ENCODE measurements at regions not wholly inside any gene's neighbourhood (a gene's known extent, or its start where the extent isn't known, plus 50 kb on each side); places are given as distances from the start of the nearest gene placed in this dataset.

DNA sequence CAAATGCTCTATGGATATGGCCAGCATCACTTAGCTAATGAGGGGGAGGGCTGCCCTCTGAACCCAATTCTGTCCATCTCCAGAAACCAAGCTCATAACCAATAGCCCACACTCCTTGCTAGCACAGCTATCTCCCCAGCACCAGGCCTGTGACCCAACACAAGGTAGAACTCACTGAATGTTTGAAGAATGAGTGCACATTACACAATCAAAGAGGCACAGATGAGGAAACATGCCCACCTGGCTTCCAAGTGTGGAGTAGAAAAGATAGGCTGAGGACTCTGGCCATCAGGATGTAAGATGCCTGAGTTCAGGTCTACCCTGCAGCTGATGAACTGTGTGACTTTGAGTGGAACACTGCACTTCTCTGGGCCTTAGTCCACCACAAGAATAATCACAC lies 268.4 kb downstream of the BCL11B start:
- no peak overlapping the region for H3K4me3 Mint-ChIP-seq
- H3K27me3 Mint-ChIP-seq (ENCODE audit: low read depth), result no peaks in the 10 kb centered on the region
- H3K27ac Mint-ChIP-seq, result no peak overlapping the region
- H3K9me3 Mint-ChIP-seq, result no peaks in the 10 kb centered on the region
- H3K36me3 Mint-ChIP-seq (ENCODE audit: insufficient read depth in 2 of 2), result no peaks in the 10 kb centered on the region
- H3K4me1 Mint-ChIP-seq (ENCODE audit: low read depth), result peaks cover 2% of the 10 kb centered on the region
- DNase-seq (no peak), ATAC-seq (replicated peaks in 1 of 2) (no peak)

DNA sequence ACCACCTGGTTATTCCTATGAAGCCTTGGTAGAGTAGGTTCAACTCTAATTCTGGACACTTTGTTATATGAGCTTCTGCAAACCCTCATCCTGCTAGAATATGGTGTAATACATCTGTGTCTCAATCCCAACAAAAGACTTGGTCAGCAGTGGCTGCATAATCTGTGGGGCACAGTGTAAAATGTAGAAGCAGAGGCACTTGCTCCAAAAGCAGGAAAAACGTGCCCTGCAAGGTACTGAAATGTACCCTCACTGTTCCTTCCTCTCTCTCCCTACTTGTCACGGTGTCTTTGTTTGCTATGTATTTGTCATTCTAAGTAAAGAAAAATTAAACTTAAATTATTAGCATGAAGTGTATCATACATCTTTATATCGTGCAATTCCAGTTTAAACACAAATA lies 267.9 kb downstream of the BCL11B start:
- no peaks in the 10 kb centered on the region for H3K36me3 Mint-ChIP-seq (ENCODE audit: insufficient read depth in 2 of 2)
- H3K9me3 Mint-ChIP-seq, result no peaks in the 10 kb centered on the region
- ATAC-seq (replicated peaks in 1 of 2) (no peak), DNase-seq (no peak)
- no peak overlapping the region for H3K27ac Mint-ChIP-seq
- H3K4me1 Mint-ChIP-seq (ENCODE audit: low read depth), result no peaks in the 10 kb centered on the region
- no peaks in the 10 kb centered on the region for H3K27me3 Mint-ChIP-seq (ENCODE audit: low read depth)
- H3K4me3 Mint-ChIP-seq, result no peak overlapping the region

DNA sequence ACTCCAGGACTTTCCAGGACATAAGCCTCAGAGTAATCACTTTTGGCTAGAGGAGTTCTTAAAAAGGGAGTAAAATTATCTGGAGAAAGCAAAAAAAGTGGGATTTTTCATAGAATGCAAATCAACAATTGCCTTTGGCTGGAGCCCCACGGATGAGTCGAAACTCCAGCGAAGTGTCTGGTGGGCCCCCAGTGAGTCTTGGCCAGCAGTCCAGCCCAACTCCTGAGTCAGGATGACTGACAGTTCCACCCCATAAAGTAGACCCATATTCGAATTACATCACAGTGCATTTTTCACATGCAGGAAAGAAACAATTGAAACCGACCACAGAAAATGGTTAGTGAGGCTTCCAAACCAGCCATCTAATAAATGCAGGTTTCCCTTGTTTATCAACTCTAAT lies 265.7 kb downstream of the BCL11B start:
- Mint-ChIP-seq H3K4me1 (ENCODE audit: low read depth) (peaks cover 7% of the 10 kb centered on the region), H3K27ac (no peak overlapping the region), H3K27me3 (ENCODE audit: low read depth) (no peaks in the 10 kb centered on the region), H3K4me3 (no peak overlapping the region), H3K36me3 (ENCODE audit: insufficient read depth in 2 of 2) (no peaks in the 10 kb centered on the region), H3K9me3 (no peaks in the 10 kb centered on the region)
- ATAC-seq (replicated peaks in 1 of 2) (no peak), DNase-seq (no peak)

DNA sequence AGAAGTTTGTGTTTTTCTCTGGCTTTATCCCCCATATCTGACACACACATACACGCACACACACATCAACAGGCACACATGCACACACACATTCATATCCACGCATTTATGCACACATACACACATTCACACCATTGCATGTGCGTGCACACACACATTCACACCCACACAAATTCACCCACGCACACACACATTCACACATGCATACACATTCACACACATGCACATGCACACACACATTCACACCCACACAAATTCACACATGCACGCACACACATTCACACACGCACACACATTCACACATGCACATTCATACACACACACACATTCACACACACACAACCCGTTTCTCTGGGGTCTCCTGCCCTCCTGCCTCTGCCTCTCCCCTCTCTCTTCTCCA lies 264.2 kb downstream of the BCL11B start:
- Mint-ChIP-seq H3K4me3 (no peak overlapping the region), H3K36me3 (ENCODE audit: insufficient read depth in 2 of 2) (no peaks in the 10 kb centered on the region), H3K27ac (no peak overlapping the region), H3K9me3 (no peaks in the 10 kb centered on the region), H3K27me3 (ENCODE audit: low read depth) (no peaks in the 10 kb centered on the region), H3K4me1 (ENCODE audit: low read depth) (peaks cover 7% of the 10 kb centered on the region)
- ATAC-seq (replicated peaks in 1 of 2), result no peak
- no peak for DNase-seq

DNA sequence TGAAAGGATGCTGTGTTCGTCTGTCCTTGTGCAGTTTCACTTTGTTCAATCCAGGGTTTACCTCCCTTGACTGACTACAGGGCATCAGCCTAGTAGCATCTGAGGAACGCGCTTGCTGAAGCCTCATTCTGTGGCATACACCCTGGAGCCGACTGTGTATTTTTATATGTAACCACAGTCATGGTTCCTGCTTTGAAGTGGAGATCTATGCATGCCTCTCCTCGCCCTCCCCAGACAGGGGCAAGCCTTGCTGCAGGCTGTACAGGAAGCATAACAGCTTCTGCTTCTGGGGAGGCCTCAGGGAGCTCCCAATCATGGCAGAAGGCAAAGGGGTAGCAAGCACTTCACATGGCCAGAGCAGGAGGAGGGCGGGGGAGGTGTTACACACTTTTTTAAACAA lies 262.1 kb downstream of the BCL11B start:
- H3K36me3 Mint-ChIP-seq (ENCODE audit: insufficient read depth in 2 of 2), result no peaks in the 10 kb centered on the region
- ATAC-seq (replicated peaks in 1 of 2) (peak; percentile 24 to 32), DNase-seq (no peak)
- H3K27ac Mint-ChIP-seq, result no peak overlapping the region
- no peaks in the 10 kb centered on the region for H3K9me3 Mint-ChIP-seq
- no peaks in the 10 kb centered on the region for H3K27me3 Mint-ChIP-seq (ENCODE audit: low read depth)
- H3K4me1 Mint-ChIP-seq (ENCODE audit: low read depth), result peaks cover 7% of the 10 kb centered on the region
- H3K4me3 Mint-ChIP-seq, result peak overlapping the region; percentile 28 to 63

DNA sequence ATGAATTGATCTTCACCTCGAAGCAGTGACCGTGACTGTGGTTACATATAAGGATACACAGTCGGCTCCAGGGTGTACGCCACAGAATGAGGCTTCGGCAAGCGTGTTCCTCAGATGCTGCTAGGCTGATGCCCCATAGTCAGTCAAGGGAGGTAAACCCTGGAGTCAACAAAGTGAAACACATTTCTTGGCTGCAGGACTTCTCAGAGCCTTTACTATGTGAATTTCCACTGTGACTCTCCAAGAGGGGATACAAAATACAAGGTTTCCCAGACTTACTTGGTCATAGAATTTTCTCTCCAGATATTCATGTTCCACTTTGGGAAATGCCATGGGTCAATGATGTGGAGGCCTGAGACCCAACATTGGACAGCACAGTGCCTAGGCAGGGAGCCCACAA lies 260.6 kb downstream of the BCL11B start:
- no peaks in the 10 kb centered on the region for H3K9me3 Mint-ChIP-seq
- H3K4me1 Mint-ChIP-seq (ENCODE audit: low read depth), result peaks cover 7% of the 10 kb centered on the region
- no peak for DNase-seq
- no peaks in the 10 kb centered on the region for H3K36me3 Mint-ChIP-seq (ENCODE audit: insufficient read depth in 2 of 2)
- no peak overlapping the region for H3K4me3 Mint-ChIP-seq
- no peaks in the 10 kb centered on the region for H3K27me3 Mint-ChIP-seq (ENCODE audit: low read depth)
- H3K27ac Mint-ChIP-seq, result no peak overlapping the region
- no peak for ATAC-seq (replicated peaks in 1 of 2)

DNA sequence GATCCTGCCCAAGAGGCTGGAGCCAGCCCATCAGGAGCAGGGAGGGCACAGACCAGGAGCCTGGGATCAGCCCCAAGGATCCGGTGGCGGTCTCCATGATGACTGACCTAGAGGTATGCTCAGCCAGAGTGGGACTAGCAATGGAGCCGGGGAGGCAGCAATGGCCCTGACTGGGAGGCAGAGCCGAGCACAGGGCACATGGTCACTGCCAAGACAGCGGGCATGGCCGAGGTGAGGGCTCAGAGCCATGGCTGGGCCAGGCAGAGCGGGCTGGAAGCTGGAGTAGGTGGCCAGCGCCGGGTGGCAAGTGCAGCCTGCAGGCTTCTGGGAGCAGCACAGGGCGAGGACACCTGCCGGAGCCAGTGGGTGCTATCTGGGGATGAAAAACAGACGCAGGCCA lies 259.3 kb downstream of the BCL11B start:
- no peaks in the 10 kb centered on the region for H3K36me3 Mint-ChIP-seq (ENCODE audit: insufficient read depth in 2 of 2)
- ATAC-seq (replicated peaks in 1 of 2) (no peak), DNase-seq (no peak)
- no peaks in the 10 kb centered on the region for H3K9me3 Mint-ChIP-seq
- H3K4me1 Mint-ChIP-seq (ENCODE audit: low read depth), result peaks cover 7% of the 10 kb centered on the region
- H3K27ac Mint-ChIP-seq, result no peak overlapping the region
- no peak overlapping the region for H3K4me3 Mint-ChIP-seq
- no peaks in the 10 kb centered on the region for H3K27me3 Mint-ChIP-seq (ENCODE audit: low read depth)

DNA sequence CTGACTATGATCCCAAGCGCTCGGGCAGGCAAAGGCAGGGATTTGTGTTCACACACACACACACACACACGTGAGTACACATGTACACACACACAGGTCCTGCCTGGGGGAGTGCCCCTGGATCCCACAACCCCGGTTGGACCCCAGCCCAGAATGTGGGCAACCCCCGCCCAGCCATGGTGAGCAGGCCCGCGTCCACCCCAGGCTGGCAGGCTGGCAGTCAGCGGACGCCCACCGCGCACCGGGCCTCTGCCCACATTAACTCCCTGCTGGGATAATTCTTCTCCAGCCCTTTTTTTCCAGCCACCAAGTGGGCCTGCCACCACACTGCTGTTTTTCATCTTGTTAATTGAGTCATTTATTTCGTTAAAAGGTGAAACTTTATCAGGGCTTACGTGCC lies 256.2 kb downstream of the BCL11B start:
- DNase-seq (no peak), ATAC-seq (replicated peaks in 1 of 2) (no peak)
- Mint-ChIP-seq H3K36me3 (ENCODE audit: insufficient read depth in 2 of 2) (no peaks in the 10 kb centered on the region), H3K4me1 (ENCODE audit: low read depth) (peaks cover 10% of the 10 kb centered on the region), H3K9me3 (peaks cover 2 to 4% of the 10 kb centered on the region in 2 donors), H3K4me3 (no peak overlapping the region), H3K27me3 (ENCODE audit: low read depth) (no peaks in the 10 kb centered on the region), H3K27ac (no peak overlapping the region)

DNA sequence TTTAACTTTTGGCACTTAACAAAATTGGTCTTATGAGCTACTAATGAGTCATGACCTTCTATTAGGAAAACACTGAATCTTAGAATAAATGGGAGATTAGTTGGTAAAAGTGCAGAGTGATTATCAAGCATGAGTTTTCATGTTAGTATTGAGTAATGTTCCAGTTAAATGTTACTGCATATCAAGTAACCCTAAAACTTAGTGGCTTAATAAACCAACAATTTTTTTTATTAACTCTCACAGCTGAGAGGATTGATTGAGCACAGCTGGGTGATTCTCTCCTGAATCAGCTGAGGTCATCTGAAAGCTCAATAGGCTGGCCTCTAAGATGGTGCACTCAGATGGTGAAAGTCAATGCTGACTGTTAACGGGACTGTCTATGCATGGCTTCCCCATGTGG lies 248.6 kb downstream of the BCL11B start:
- Mint-ChIP-seq H3K27me3 (ENCODE audit: low read depth) (no peaks in the 10 kb centered on the region), H3K4me3 (no peak overlapping the region), H3K36me3 (ENCODE audit: insufficient read depth in 2 of 2) (peaks cover 3 to 7% of the 10 kb centered on the region in 2 donors), H3K9me3 (peaks cover 13 to 14% of the 10 kb centered on the region in 2 donors), H3K4me1 (ENCODE audit: low read depth) (peaks cover 20% of the 10 kb centered on the region), H3K27ac (no peak overlapping the region)
- DNase-seq (no peak), ATAC-seq (replicated peaks in 1 of 2) (no peak)

DNA sequence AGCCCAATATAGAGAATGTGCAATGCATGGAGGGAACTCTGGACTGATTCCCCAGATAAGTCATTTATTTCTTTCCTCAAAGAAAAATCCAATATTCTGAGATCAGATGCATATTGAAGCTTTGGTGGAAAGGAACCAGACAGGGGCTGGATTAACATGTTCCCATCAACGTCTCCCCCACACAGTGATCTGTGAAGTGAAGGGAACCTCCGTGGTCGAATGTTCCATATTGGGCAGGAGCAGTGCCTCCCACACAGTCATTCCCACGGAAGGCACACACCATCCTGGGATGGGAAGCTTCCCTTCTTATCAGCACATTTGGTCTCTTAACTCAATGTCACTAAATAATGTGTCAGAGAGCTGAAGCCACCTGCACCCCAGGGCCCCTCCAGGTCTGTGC lies 247.1 kb downstream of the BCL11B start:
- Mint-ChIP-seq H3K27ac (no peak overlapping the region), H3K36me3 (ENCODE audit: insufficient read depth in 2 of 2) (peaks cover 3 to 7% of the 10 kb centered on the region in 2 donors), H3K27me3 (ENCODE audit: low read depth) (no peaks in the 10 kb centered on the region), H3K4me1 (ENCODE audit: low read depth) (peaks cover 19% of the 10 kb centered on the region), H3K9me3 (peaks cover 12 to 13% of the 10 kb centered on the region in 2 donors), H3K4me3 (no peak overlapping the region)
- DNase-seq (no peak), ATAC-seq (replicated peaks in 1 of 2) (no peak)

DNA sequence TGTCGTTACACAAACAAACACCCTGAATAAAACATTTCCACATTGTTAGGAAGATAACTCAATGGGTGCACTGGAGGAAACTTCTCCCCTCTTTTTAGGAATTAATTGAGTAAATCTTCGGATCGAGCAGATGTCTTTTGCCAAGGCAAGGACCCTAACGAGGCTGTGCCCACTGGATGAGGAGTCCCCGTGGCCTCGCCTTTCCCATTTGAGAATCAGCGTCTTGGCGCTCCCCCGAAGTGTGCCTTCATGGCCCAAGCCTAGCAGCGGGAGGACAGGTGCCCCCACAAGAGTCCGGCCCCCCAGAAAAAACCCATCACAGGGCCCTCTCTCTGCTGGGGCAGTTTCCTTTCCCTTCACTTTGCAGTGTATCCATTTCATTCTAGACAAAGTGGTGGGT lies 246.6 kb downstream of the BCL11B start:
- ATAC-seq (replicated peaks in 1 of 2) (no peak), DNase-seq (no peak)
- H3K4me3 Mint-ChIP-seq, result no peak overlapping the region
- H3K36me3 Mint-ChIP-seq (ENCODE audit: insufficient read depth in 2 of 2), result peaks cover 3 to 7% of the 10 kb centered on the region in 2 donors
- H3K27me3 Mint-ChIP-seq (ENCODE audit: low read depth), result no peaks in the 10 kb centered on the region
- no peak overlapping the region for H3K27ac Mint-ChIP-seq
- H3K4me1 Mint-ChIP-seq (ENCODE audit: low read depth), result peaks cover 14% of the 10 kb centered on the region
- H3K9me3 Mint-ChIP-seq, result peaks cover 10 to 12% of the 10 kb centered on the region in 2 donors

DNA sequence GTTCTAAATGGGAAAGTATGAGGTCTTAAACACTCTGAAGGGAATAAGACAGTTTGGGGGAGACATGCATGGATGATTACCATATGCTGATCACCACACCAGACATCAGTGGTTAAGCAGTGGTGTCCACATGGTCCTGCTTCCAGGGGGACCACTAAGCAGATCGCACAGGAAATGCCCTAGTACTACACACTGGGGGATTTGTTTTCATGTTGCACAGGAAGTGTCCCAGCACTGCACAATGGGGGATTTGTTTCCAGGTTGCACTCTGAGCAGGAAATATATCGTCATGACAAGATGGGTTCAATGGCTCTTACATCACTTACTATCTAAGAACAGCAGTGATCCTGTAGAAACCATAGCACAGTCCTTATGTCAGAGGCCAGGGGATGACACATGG lies 245.5 kb downstream of the BCL11B start:
- Mint-ChIP-seq H3K4me3 (no peak overlapping the region), H3K9me3 (peaks cover 10 to 11% of the 10 kb centered on the region in 2 donors), H3K27ac (no peak overlapping the region), H3K27me3 (ENCODE audit: low read depth) (no peaks in the 10 kb centered on the region), H3K36me3 (ENCODE audit: insufficient read depth in 2 of 2) (peaks cover 3 to 7% of the 10 kb centered on the region in 2 donors), H3K4me1 (ENCODE audit: low read depth) (peaks cover 9% of the 10 kb centered on the region)
- ATAC-seq (replicated peaks in 1 of 2), result peak in 1 of 2 donors; percentile 30
- DNase-seq, result peak in 1 of 2 donors; percentile 35

DNA sequence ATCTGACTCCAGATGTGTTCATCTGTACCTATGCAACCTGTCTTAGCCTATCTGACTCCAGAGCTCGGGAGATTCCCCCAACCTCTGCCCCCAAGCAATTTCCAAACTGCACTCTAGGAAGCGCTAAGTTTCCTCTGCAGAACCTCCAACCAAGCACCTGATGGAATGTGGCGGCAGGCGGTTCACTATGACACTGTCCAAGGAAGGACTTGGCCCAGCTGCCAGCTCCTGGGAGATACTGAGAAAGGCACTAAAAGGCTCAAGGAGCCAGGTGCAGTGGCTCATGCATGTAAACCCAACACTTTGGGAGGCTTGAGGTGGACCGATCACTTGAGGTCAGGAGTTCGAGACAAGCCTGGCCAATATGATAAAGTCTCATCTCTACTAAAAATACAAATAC lies 244.0 kb downstream of the BCL11B start:
- DNase-seq, result no peak
- peaks cover 9% of the 10 kb centered on the region for H3K4me1 Mint-ChIP-seq (ENCODE audit: low read depth)
- no peak overlapping the region for H3K4me3 Mint-ChIP-seq
- no peak for ATAC-seq (replicated peaks in 1 of 2)
- peaks cover 10 to 13% of the 10 kb centered on the region in 2 donors for H3K9me3 Mint-ChIP-seq
- no peaks in the 10 kb centered on the region for H3K27me3 Mint-ChIP-seq (ENCODE audit: low read depth)
- no peak overlapping the region for H3K27ac Mint-ChIP-seq
- peaks cover 3 to 7% of the 10 kb centered on the region in 2 donors for H3K36me3 Mint-ChIP-seq (ENCODE audit: insufficient read depth in 2 of 2)

DNA sequence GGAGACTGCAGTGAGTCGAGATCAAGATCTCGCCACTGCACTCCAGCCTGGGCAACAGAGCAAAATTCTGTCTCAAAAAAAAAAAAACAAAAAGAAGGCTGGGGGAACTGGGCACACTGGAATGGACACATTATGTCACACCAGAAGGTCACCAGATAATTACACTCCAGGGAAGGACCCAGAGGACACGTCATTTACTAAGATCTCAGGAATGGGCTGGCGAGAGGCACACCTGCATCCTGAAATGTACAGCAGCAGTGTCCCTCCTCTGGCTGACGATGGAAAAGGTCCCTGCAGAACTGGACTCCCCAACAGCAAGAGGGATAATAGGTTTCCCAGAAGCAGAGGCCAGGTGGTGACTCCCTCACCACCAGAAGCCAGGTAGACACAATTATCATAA lies 243.5 kb downstream of the BCL11B start:
- peaks cover 10 to 13% of the 10 kb centered on the region in 2 donors for H3K9me3 Mint-ChIP-seq
- H3K4me3 Mint-ChIP-seq, result no peak overlapping the region
- no peak overlapping the region for H3K27ac Mint-ChIP-seq
- H3K36me3 Mint-ChIP-seq (ENCODE audit: insufficient read depth in 2 of 2), result peaks cover 3 to 7% of the 10 kb centered on the region in 2 donors
- no peaks in the 10 kb centered on the region for H3K27me3 Mint-ChIP-seq (ENCODE audit: low read depth)
- DNase-seq (no peak), ATAC-seq (replicated peaks in 1 of 2) (no peak)
- H3K4me1 Mint-ChIP-seq (ENCODE audit: low read depth), result peaks cover 9% of the 10 kb centered on the region
